ENCODE measurements at regions not wholly inside any gene's neighbourhood (a gene's known extent, or its start where the extent isn't known, plus 50 kb on each side); places are given as distances from the start of the nearest gene placed in this dataset.

DNA sequence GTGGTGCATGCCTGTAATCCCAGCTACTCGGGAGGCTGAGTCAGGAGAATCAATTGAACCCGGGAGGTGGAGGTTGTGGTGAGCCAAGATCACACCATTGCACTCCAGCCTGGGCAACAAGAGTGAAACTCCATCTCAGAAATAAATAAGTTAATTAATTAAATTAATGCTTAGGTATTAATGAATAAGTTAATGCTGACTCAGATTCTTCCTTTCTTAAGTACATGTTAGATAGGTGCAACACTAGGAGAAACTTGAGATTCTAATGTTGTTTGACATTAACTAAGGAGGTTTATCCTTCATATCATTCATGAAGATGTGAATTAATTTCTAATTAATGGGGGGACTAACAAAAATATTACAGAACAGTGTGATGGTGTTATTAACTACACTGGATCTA, 812.6 kb upstream of the SPRY2 start:
- no peak for TF ChIP-seq CTCF (IDR thresholded peaks at IDR 0.05; ENCODE audit: poor library complexity)
- TF ChIP-seq EZH2 (IDR thresholded peaks at IDR 0.05; ENCODE audit: borderline replicate concordance) = no peak

Data from hepatocyte (in vitro differentiated cells).